Suppressor macrophage (primary cell): ENCODE measurements at regions not wholly inside any gene's neighbourhood (a gene's known extent, or its start where the extent isn't known, plus 50 kb on each side); places are given as distances from the start of the nearest gene placed in this dataset.

Experiments used
- DNase-seq, 4 experiments: peaks; one replicate each; pipeline ENCODE4 v3.0.0-alpha.2; 2020 to 2022

GRCh38 chr21:23384679-23385078 is 2222.6 kb downstream of the MRPL39 start:
- DNase-seq: no peak

- no peak for DNase-seq
These were observed 2233.1 kb downstream of the MRPL39 start for GRCh38 chr21:23374155-23374554.

GRCh38 chr21:23356905-23357304 is 2250.4 kb downstream of the MRPL39 start:
- no peak for DNase-seq

- DNase-seq: no peak
These were observed 2291.1 kb downstream of the MRPL39 start for GRCh38 chr21:23316190-23316589.

GRCh38 chr21:23308741-23309140 is 2298.5 kb downstream of the MRPL39 start:
- DNase-seq: no peak

GRCh38 chr21:23307065-23307464 is 2300.2 kb downstream of the MRPL39 start:
- DNase-seq: no peak

GRCh38 chr21:23292292-23292691 is 2294.1 kb downstream of the NCAM2 start:
- DNase-seq: no peak

GRCh38 chr21:23281917-23282316 is 2283.7 kb downstream of the NCAM2 start:
- DNase-seq: no peak

GRCh38 chr21:23249760-23250159 is 2251.6 kb downstream of the NCAM2 start:
- no peak for DNase-seq

- DNase-seq: no peak
These were observed 2249.1 kb downstream of the NCAM2 start for GRCh38 chr21:23247334-23247733.

GRCh38 chr21:23245255-23245654 is 2247.0 kb downstream of the NCAM2 start:
- DNase-seq: no peak

- no peak for DNase-seq
These were observed 2225.7 kb downstream of the NCAM2 start for GRCh38 chr21:23223882-23224281.

GRCh38 chr21:23218667-23219066 is 2220.5 kb downstream of the NCAM2 start:
- DNase-seq: no peak

- DNase-seq: no peak
These were observed 2219.4 kb downstream of the NCAM2 start for GRCh38 chr21:23217597-23217996.

- no peak for DNase-seq
These were observed 2217.1 kb downstream of the NCAM2 start for GRCh38 chr21:23215261-23215660.
